ENCODE measurements at regions not wholly inside any gene's neighbourhood (a gene's known extent, or its start where the extent isn't known, plus 50 kb on each side); places are given as distances from the start of the nearest gene placed in this dataset. TPM values are rescaled to one million over a fixed set of nuclear protein-coding genes. Genes with fewer than 3 reads are reported as not detected.

- DNase-seq (no peak), ATAC-seq (no peak)
- H3K4me3 Mint-ChIP-seq, result no peak overlapping the region
- H3K4me1 Mint-ChIP-seq (ENCODE audit: low read depth), result no peaks in the 10 kb centered on the region
- intact Hi-C loops (cut with micrococcal nuclease), result no loop called here
- CTCF ChIA-PET, result no interaction called here
- H3K27me3 Mint-ChIP-seq, result peaks cover 2% of the 10 kb centered on the region
- H3K36me3 Mint-ChIP-seq (ENCODE audit: low read depth), result no peaks in the 10 kb centered on the region
- POLR2A ChIA-PET, result no interaction called here
- H3K27ac Mint-ChIP-seq, result no peak overlapping the region
- H3K9me3 Mint-ChIP-seq, result no peaks in the 10 kb centered on the region
- TF ChIP-seq CTCF (IDR thresholded peaks at IDR 0.05), result no peak
Observed at GRCh38 chr11:11675671-11676181, 53.9 kb upstream of the GALNT18 start.

GRCh38 chr11:11672789-11673188, 51.0 kb upstream of the GALNT18 start:
- no peaks in the 10 kb centered on the region for H3K4me1 Mint-ChIP-seq (ENCODE audit: low read depth)
- peaks cover 8% of the 10 kb centered on the region for H3K27me3 Mint-ChIP-seq
- ChIA-PET CTCF (no interaction called here), POLR2A (interaction anchor here (1.0 kb wide), 1 partner anchor 13 kb away, joined by 3 read pairs; no protein-coding TSS in a partner anchor)
- no peak for ATAC-seq
- no peak for DNase-seq
- no peak overlapping the region for H3K27ac Mint-ChIP-seq
- no peaks in the 10 kb centered on the region for H3K36me3 Mint-ChIP-seq (ENCODE audit: low read depth)
- no peak for TF ChIP-seq CTCF (IDR thresholded peaks at IDR 0.05)
- intact Hi-C loops (cut with micrococcal nuclease), result no loop called here
- H3K9me3 Mint-ChIP-seq, result no peaks in the 10 kb centered on the region
- H3K4me3 Mint-ChIP-seq, result no peak overlapping the region

- CTCF ChIA-PET, result no interaction called here
- no peak for TF ChIP-seq CTCF (IDR thresholded peaks at IDR 0.05)
Observed at GRCh38 chr11:11672101-11672500, 50.3 kb upstream of the GALNT18 start.

More at GRCh38 chr11:11672101-11672500, 50.3 kb upstream of the GALNT18 start:
- Mint-ChIP-seq H3K27ac (no peak overlapping the region), H3K4me1 (ENCODE audit: low read depth) (no peaks in the 10 kb centered on the region), H3K36me3 (ENCODE audit: low read depth) (no peaks in the 10 kb centered on the region), H3K27me3 (peaks cover 9% of the 10 kb centered on the region), H3K4me3 (no peak overlapping the region), H3K9me3 (no peaks in the 10 kb centered on the region)
- POLR2A ChIA-PET, result no interaction called here
- DNase-seq (no peak), ATAC-seq (no peak)
- intact Hi-C loops (cut with micrococcal nuclease), result no loop called here

Small RNAs in the stretch of these regions (microRNA-seq; reads per million reads assigned to microRNA genes)
- not detected for gene MIR8070 (ENCODE audit: borderline microRNAs expressed, borderline replicate concordance)

Data from activated CD8-positive, alpha-beta T cell treated with anti-CD3 and anti-CD28 coated beads for 36 hours (primary cell).